ENCODE measurements at regions not wholly inside any gene's neighbourhood (a gene's known extent, or its start where the extent isn't known, plus 50 kb on each side); places are given as distances from the start of the nearest gene placed in this dataset.

- Histone ChIP-seq H4K20me1 (replicated peaks; ENCODE audit: control insufficient read depth, extremely low read depth, insufficient read depth, low read length) (no peaks in the 10 kb centered on the region), H3K4me1 (ENCODE audit: control insufficient read depth, extremely low read depth, insufficient read depth, low read length) (no peaks in the 10 kb centered on the region), H3K36me3 (ENCODE audit: control insufficient read depth in 2 of 2, extremely low read depth in 1 of 2, insufficient read depth in 2 of 2, low read length in 2 of 2) (no peaks in the 10 kb centered on the region), H3K9me1 (replicated peaks; ENCODE audit: control insufficient read depth, extremely low read depth, insufficient read depth, low read length) (no peaks in the 10 kb centered on the region), H3K9ac (replicated peaks; ENCODE audit: extremely low read depth, insufficient read depth, low read length) (no peak overlapping the region), H3K27ac (ENCODE audit: insufficient read depth, low read depth, low read length) (no peak overlapping the region), H2AFZ (ENCODE audit: low read depth, low read length) (no peak overlapping the region), H3K27me3 (ENCODE audit: control insufficient read depth in 2 of 2, insufficient read depth in 2 of 2, low read length in 2 of 2) (no peaks in the 10 kb centered on the region), H3K4me2 (ENCODE audit: insufficient read depth, low read length) (no peak overlapping the region), H3K4me3 (replicated peaks in 1 of 3; ENCODE audit: insufficient read depth in 1 of 3, low read depth in 1 of 3, low read length in 3 of 3) (no peak overlapping the region), H3K79me2 (ENCODE audit: control insufficient read depth, insufficient read depth, low read length) (no peaks in the 10 kb centered on the region), H3K9me3 (replicated peaks; ENCODE audit: control insufficient read depth, insufficient read depth, low read length) (peaks cover 2% of the 10 kb centered on the region)
- FAIRE-seq (no peak), DNase-seq (ENCODE audit: low read depth, low spot score) (no peak)
- ChIA-PET POLR2A (no interaction called here), CTCF (no interaction called here)
- TF ChIP-seq EZH2 (IDR thresholded peaks at IDR 0.05; ENCODE audit: borderline replicate concordance, low read depth, low read length, severe bottlenecking) (no peak), JUN (IDR thresholded peaks at IDR 0.05; ENCODE audit: borderline replicate concordance, insufficient read depth, insufficient read length, low read depth) (no peak), FOS (IDR thresholded peaks at IDR 0.05; ENCODE audit: borderline replicate concordance, insufficient read depth, low read length) (no peak), MYC (IDR thresholded peaks at IDR 0.05; ENCODE audit: low read depth, low read length) (no peak), CTCF (IDR thresholded peaks at IDR 0.05; ENCODE audit: extremely low read depth in 1 of 2, insufficient read depth in 1 of 2, low read depth in 1 of 2, low read length in 2 of 2) (no peak)
- BruUV-seq (replicated peaks) = no TSS peak
- dilution Hi-C loops (cut with MboI; ENCODE audit: extremely low pct_ligation_motif_present, low sequenced_read_pairs) (no loop called here), intact Hi-C loops (cut with micrococcal nuclease) (no loop called here)
These were observed 275.5 kb downstream of the ALG10 start for GRCh38 chr12:34297790-34298164.

- no peaks in the 10 kb centered on the region for H3K27me3 ChIP-seq (ENCODE audit: control insufficient read depth in 2 of 2, insufficient read depth in 2 of 2, low read length in 2 of 2)
- intact Hi-C loops (cut with micrococcal nuclease) (no loop called here), dilution Hi-C loops (cut with MboI; ENCODE audit: extremely low pct_ligation_motif_present, low sequenced_read_pairs) (no loop called here)
- H3K4me2 ChIP-seq (ENCODE audit: insufficient read depth, low read length) = no peak overlapping the region
- TF ChIP-seq CTCF (IDR thresholded peaks at IDR 0.05; ENCODE audit: extremely low read depth in 1 of 2, insufficient read depth in 1 of 2, low read depth in 1 of 2, low read length in 2 of 2) (no peak), MAX (IDR thresholded peaks at IDR 0.05; ENCODE audit: insufficient read depth, insufficient read length) (no peak), GATA2 (IDR thresholded peaks at IDR 0.05; ENCODE audit: insufficient read depth, insufficient read length, low read depth, low read length) (no peak), POLR2A (IDR thresholded peaks at IDR 0.05; ENCODE audit: low read depth, low read length) (no peak), JUN (IDR thresholded peaks at IDR 0.05; ENCODE audit: borderline replicate concordance, insufficient read depth, insufficient read length, low read depth) (no peak), EZH2 (IDR thresholded peaks at IDR 0.05; ENCODE audit: borderline replicate concordance, low read depth, low read length, severe bottlenecking) (no peak)
- H3K4me3 ChIP-seq (replicated peaks in 1 of 3; ENCODE audit: insufficient read depth in 1 of 3, low read depth in 1 of 3, low read length in 3 of 3) = no peak overlapping the region
- no peaks in the 10 kb centered on the region for H3K4me1 ChIP-seq (ENCODE audit: control insufficient read depth, extremely low read depth, insufficient read depth, low read length)
- H3K9me1 ChIP-seq (replicated peaks; ENCODE audit: control insufficient read depth, extremely low read depth, insufficient read depth, low read length) = no peaks in the 10 kb centered on the region
- H2AFZ ChIP-seq (ENCODE audit: low read depth, low read length) = no peak overlapping the region
- DNase-seq (ENCODE audit: low read depth, low spot score) = no peak
- no TSS peak for BruUV-seq (replicated peaks)
- POLR2A ChIA-PET = no interaction called here
- CTCF ChIA-PET = no interaction called here
- H3K27ac ChIP-seq (ENCODE audit: insufficient read depth, low read depth, low read length) = no peak overlapping the region
- FAIRE-seq = no peak
- H3K36me3 ChIP-seq (ENCODE audit: control insufficient read depth in 2 of 2, extremely low read depth in 1 of 2, insufficient read depth in 2 of 2, low read length in 2 of 2) = no peaks in the 10 kb centered on the region
- H3K9ac ChIP-seq (replicated peaks; ENCODE audit: extremely low read depth, insufficient read depth, low read length) = no peak overlapping the region
- H3K79me2 ChIP-seq (ENCODE audit: control insufficient read depth, insufficient read depth, low read length) = no peaks in the 10 kb centered on the region
- H3K9me3 ChIP-seq (replicated peaks; ENCODE audit: control insufficient read depth, insufficient read depth, low read length) = peaks cover under 1% of the 10 kb centered on the region
- H4K20me1 ChIP-seq (replicated peaks; ENCODE audit: control insufficient read depth, extremely low read depth, insufficient read depth, low read length) = no peaks in the 10 kb centered on the region
These were observed 276.1 kb downstream of the ALG10 start for GRCh38 chr12:34298176-34298970.
